MM.1S (cell line): ENCODE measurements at regions not wholly inside any gene's neighbourhood (a gene's known extent, or its start where the extent isn't known, plus 50 kb on each side); places are given as distances from the start of the nearest gene placed in this dataset.

Source experiments
- DNase-seq: peaks from one replicate; pipeline ENCODE4 v3.0.0-alpha.2; 2015
- H2AFZ ChIP-seq: fragments of 300-600 bp; sonication (generic); 2 replicates; pipeline ENCODE4 v1.6.0; 2016; ENCODE audit warnings: antibody characterized with exemption, low read length
- H3F3A ChIP-seq: fragments of 300-600 bp; sonication (generic); 2 replicates; pipeline ENCODE4 v1.6.1; 2016; ENCODE audit warnings: mild to moderate bottlenecking, antibody characterized with exemption, low read length, moderate library complexity, mixed read lengths; ENCODE audit not compliant: insufficient read depth
- H3K27ac ChIP-seq: fragments of 300-600 bp; sonication (generic); 2 replicates; pipeline ENCODE4 v1.5.1; 2016; ENCODE audit warnings: mild to moderate bottlenecking, low read length
- H3K27me3 ChIP-seq: fragments of 300-600 bp; sonication (generic); replicated peaks from 2 replicates; pipeline ENCODE4 v1.6.0; 2016; ENCODE audit warnings: low read length; ENCODE audit not compliant: insufficient read depth
- H3K36me3 ChIP-seq: fragments of 300-600 bp; sonication (generic); replicated peaks from 2 replicates; pipeline ENCODE4 v1.6.1; 2016; ENCODE audit warnings: mild to moderate bottlenecking, low read length, mixed read lengths; ENCODE audit not compliant: insufficient read depth
- H3K4me1 ChIP-seq: fragments of 300-600 bp; sonication (generic); 2 replicates; pipeline ENCODE4 v1.6.1; 2016; ENCODE audit warnings: low read length, mixed read lengths
- H3K4me2 ChIP-seq: fragments of 300-600 bp; sonication (generic); 2 replicates; pipeline ENCODE4 v1.6.0; 2016; ENCODE audit warnings: low read depth, low read length
- H3K4me3 ChIP-seq: fragments of 300-600 bp; sonication (generic); 2 replicates; pipeline ENCODE4 v1.5.1; 2016; ENCODE audit warnings: low read length, mixed read lengths
- H3K79me2 ChIP-seq: fragments of 300-600 bp; sonication (generic); 2 replicates; pipeline ENCODE4 v1.6.1; 2016; ENCODE audit warnings: mixed run types, low read length, mixed read lengths
- H3K9ac ChIP-seq: fragments of 300-600 bp; sonication (generic); 2 replicates; pipeline ENCODE4 v1.6.1; 2016; ENCODE audit warnings: low read length, mixed read lengths
- H3K9me2 ChIP-seq: fragments of 300-600 bp; sonication (generic); replicated peaks from 2 replicates; pipeline ENCODE4 v1.6.1; 2016; ENCODE audit warnings: mild to moderate bottlenecking, low read length, mixed read lengths; ENCODE audit not compliant: insufficient read depth
- H3K9me3 ChIP-seq: fragments of 300-600 bp; sonication (generic); replicated peaks from 2 replicates; pipeline ENCODE4 v1.6.1; 2016; ENCODE audit warnings: mild to moderate bottlenecking, low read length, mixed read lengths; ENCODE audit not compliant: insufficient read depth
- H4K20me1 ChIP-seq: fragments of 300-600 bp; sonication (generic); 2 replicates; pipeline ENCODE4 v1.6.1; 2016; ENCODE audit warnings: mild to moderate bottlenecking, low read length, moderate library complexity, mixed read lengths; ENCODE audit not compliant: insufficient read depth
- EZH2 ChIP-seq: fragments of 300-600 bp; sonication (generic); optimal IDR thresholded peaks from 2 replicates; pipeline ENCODE3; 2017; ENCODE audit warnings: low read depth, mild to moderate bottlenecking, antibody characterized with exemption, low read length, mixed read lengths
- EZH2phosphoT487 ChIP-seq: fragments of 300-600 bp; sonication (generic); IDR thresholded peaks from 2 replicates; pipeline ENCODE4 v1.6.1; 2018; ENCODE audit warnings: antibody characterized with exemption, low read length
- TF ChIP-seq, protein P1 (sequence below): fragments of 300-600 bp; sonication (generic); IDR thresholded peaks from 2 replicates; pipeline ENCODE4 v1.5.1; 2016; ENCODE audit warnings: antibody characterized with exemption, low read length, mixed read lengths

DNA sequence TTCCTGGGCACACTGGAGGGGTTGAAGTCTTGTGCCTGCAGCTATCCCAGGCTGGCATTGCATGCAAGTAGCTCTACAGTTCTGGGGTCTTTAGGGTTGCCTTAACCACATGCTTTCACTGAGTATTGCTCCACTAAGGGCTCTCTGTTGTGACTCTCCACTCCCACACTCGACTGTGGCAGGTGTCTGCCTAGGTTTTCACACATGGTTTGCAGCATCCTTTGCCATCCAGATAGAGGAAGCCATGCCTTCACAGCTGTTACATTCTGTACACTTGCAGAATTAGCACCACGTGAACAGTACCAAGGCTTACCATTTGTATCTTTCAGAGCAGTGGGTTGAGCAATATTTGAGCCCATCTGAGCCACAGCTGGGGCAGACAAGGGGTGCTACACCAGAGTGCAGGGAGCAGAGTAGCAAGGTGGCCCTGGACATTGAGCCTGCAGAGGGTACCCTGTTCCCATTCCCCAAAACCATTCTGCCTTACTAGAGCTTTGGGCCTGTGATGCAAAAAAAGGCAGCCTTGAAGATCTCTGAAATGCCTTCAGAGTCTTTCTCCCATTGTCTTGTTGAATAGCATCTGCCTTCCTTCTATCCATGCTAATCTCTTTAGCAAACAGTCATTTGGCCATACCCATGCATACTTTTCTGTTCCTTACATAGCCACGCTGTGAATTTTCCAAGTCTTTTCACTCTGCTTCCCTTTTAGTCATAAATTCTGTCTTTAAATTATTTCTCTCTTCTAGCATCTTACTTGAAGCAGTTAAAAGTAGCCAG is 95.2 kb upstream of the PLCL2 start:
- Histone ChIP-seq H3K27me3 (no peaks in the 10 kb centered on the region), H3K9me2 (no peaks in the 10 kb centered on the region), H3F3A (no peaks in the 10 kb centered on the region), H3K9me3 (no peaks in the 10 kb centered on the region), H3K4me1 (no peaks in the 10 kb centered on the region), H3K79me2 (no peaks in the 10 kb centered on the region), H3K4me3 (no peak overlapping the region), H3K9ac (no peak overlapping the region), H4K20me1 (no peaks in the 10 kb centered on the region), H3K4me2 (no peak overlapping the region), H2AFZ (no peak overlapping the region), H3K36me3 (no peaks in the 10 kb centered on the region), H3K27ac (no peak overlapping the region)
- TF ChIP-seq EZH2 (no peak), EZH2phosphoT487 (no peak)
- TF ChIP-seq, protein P1, sequence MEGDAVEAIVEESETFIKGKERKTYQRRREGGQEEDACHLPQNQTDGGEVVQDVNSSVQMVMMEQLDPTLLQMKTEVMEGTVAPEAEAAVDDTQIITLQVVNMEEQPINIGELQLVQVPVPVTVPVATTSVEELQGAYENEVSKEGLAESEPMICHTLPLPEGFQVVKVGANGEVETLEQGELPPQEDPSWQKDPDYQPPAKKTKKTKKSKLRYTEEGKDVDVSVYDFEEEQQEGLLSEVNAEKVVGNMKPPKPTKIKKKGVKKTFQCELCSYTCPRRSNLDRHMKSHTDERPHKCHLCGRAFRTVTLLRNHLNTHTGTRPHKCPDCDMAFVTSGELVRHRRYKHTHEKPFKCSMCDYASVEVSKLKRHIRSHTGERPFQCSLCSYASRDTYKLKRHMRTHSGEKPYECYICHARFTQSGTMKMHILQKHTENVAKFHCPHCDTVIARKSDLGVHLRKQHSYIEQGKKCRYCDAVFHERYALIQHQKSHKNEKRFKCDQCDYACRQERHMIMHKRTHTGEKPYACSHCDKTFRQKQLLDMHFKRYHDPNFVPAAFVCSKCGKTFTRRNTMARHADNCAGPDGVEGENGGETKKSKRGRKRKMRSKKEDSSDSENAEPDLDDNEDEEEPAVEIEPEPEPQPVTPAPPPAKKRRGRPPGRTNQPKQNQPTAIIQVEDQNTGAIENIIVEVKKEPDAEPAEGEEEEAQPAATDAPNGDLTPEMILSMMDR: no peak
- no peak for DNase-seq

DNA sequence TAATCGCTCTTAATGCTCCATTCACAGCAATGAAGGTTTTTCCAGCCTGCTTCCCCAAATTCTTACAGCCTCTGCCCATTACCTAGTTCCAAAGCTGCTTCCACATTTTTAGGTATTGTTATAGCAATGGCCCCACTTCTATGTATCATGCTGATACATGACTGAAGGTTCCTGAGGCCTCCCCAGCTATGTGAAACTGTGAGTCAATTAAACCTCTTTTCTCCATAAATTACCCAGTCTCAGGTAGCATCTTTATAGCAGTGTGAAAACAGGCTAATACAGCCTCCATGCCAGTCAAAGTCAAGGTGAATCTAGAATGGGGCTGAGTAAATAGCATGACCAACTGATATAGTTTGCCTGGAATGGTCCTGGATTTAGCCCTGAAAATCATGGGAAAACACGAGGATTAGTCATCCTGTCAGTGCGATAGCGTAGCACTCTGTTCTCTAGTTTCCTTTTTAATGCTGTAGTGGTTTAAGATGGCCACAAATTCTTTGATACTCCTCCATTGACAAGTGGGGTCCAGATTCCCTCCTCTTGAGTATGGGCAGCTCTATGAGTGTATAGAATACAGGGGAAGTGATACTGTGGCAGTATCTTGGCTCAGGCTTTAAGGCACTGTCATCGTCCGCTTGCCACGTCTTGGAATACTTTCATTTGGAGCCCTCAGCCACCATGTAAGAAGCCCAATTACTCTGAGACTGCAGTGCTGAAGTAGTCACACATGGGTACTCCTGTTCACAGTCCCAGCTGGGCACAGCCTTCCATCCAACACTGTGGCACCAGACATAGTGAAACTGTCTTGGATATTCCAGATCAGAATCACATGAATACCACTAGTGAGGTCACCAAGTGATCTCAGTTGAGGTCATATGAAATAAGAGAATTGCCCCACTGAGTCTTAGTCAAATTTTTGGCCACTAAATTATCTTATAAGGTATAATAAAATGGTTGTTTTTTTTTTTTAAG is 94.0 kb upstream of the PLCL2 start:
- TF ChIP-seq EZH2phosphoT487: no peak
- Histone ChIP-seq H3K79me2 (no peaks in the 10 kb centered on the region), H4K20me1 (no peaks in the 10 kb centered on the region), H2AFZ (no peak overlapping the region), H3K9me3 (no peaks in the 10 kb centered on the region), H3K4me3 (no peak overlapping the region), H3F3A (no peaks in the 10 kb centered on the region), H3K9ac (no peak overlapping the region), H3K9me2 (no peaks in the 10 kb centered on the region), H3K27me3 (no peaks in the 10 kb centered on the region), H3K27ac (no peak overlapping the region), H3K4me1 (no peaks in the 10 kb centered on the region), H3K36me3 (no peaks in the 10 kb centered on the region), H3K4me2 (no peak overlapping the region)
- no peak for DNase-seq

DNA sequence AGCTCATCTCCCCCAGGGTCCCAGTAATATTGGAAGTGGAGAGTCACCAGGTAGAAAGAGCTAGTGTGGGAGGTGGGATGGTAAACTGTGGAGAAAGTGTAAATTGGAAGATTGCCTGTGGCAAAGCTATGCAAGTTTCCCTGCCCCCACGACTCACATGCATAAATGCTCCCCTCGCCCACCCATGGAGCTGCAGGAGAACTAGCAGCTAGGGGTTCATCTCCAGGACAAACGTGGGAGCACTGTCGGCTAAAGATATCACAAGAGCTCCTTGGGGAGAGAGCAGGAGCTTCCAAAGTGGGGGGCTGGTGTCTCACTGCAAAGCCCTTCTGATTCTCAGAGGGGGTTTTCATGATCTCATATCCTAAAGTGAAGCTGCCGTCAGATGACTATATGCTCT is 91.4 kb upstream of the PLCL2 start:
- no peak for TF ChIP-seq EZH2phosphoT487
- TF ChIP-seq, protein P1: no peak
- TF ChIP-seq EZH2: no peak
- no peaks in the 10 kb centered on the region for H3K9me3 ChIP-seq
- DNase-seq: no peak
- no peak overlapping the region for H3K4me2 ChIP-seq
- no peak overlapping the region for H2AFZ ChIP-seq
- no peaks in the 10 kb centered on the region for H3K79me2 ChIP-seq
- H3K36me3 ChIP-seq: no peaks in the 10 kb centered on the region
- H4K20me1 ChIP-seq: no peaks in the 10 kb centered on the region
- H3F3A ChIP-seq: no peaks in the 10 kb centered on the region
- H3K4me3 ChIP-seq: no peak overlapping the region
- H3K4me1 ChIP-seq: no peaks in the 10 kb centered on the region
- H3K27ac ChIP-seq: no peak overlapping the region
- H3K27me3 ChIP-seq: no peaks in the 10 kb centered on the region
- no peaks in the 10 kb centered on the region for H3K9me2 ChIP-seq
- no peak overlapping the region for H3K9ac ChIP-seq
